T-helper 2 cell treated with Interferon-gamma antibody and Interleukin-4, amounts not matched to agents 100 ng/mL and 5 ng/mL, for 36 hours (primary cell): ENCODE measurements at regions not wholly inside any gene's neighbourhood (a gene's known extent, or its start where the extent isn't known, plus 50 kb on each side); places are given as distances from the start of the nearest gene placed in this dataset.
"Not testable (repeated sequence)": the region's sequence is repeated elsewhere in the genome, so short reads cannot be mapped to it uniquely, and the experiment has no call there.

ENCODE experiments used
- intact Hi-C: fragments of 100-400 bp; cut with micrococcal nuclease; formaldehyde crosslinking; loops from one replicate; pipeline ENCODE4 v1.15.1; 2023

- intact Hi-C loops = no loop called here
Observed at GRCh38 chr6:71589254-71589653, 297.1 kb upstream of the RIMS1 start.

GRCh38 chr6:71592643-71593042 is 293.7 kb upstream of the RIMS1 start:
- intact Hi-C loops = no loop called here

- intact Hi-C loops = no loop called here
Observed at GRCh38 chr6:71599359-71599758, 287.0 kb upstream of the RIMS1 start.

- intact Hi-C loops = no loop called here
Observed at GRCh38 chr6:71602385-71603007, 283.9 kb upstream of the RIMS1 start.

- intact Hi-C loops = no loop called here
Observed at GRCh38 chr6:71603021-71603420, 283.3 kb upstream of the RIMS1 start.

GRCh38 chr6:71608646-71609045 is 277.7 kb upstream of the RIMS1 start:
- intact Hi-C loops = no loop called here

DNA sequence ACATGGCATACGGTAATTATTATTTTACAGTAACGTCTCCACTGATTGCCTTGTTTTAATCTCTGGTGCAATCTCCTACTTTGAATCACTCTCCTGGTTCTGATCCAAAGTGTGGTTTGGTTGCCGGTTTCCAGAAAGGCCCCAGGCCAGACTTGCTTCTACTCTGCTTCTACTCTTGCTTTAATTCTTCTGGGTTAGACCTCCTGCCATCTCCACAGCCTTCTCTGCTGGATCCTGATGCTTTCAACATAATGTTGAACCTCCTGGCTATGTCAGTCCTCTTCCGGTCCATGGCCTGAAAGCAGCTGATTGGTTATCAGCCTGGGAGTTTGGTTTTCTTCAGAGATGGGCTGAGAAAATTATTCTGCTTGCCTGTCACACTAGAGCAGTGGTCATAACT is 266.5 kb upstream of the RIMS1 start:
- intact Hi-C loops = no loop called here

GRCh38 chr6:71621918-71622519 is 264.3 kb upstream of the RIMS1 start:
- intact Hi-C loops = no loop called here

- intact Hi-C loops = no loop called here
Observed at GRCh38 chr6:71642120-71642519, 244.2 kb upstream of the RIMS1 start.

DNA sequence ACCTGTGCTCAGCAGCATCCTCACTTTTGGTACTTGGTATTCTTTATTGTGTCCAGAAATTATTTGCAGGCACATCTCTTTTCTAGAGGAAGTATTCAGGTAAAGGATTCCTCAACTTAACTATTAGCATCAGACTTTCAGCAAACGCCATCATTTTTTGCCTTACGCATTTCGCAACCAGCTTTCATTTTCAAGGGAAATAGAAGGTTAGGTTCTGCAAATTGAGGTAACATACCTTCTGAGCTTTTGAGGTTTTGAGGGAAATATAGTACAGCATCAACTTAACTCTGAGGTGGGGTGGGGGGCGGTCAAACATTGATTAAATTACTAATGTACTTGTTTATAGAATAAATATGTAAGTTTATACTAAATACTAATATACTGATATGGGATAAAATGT is 243.6 kb upstream of the RIMS1 start:
- intact Hi-C loops = no loop called here

DNA sequence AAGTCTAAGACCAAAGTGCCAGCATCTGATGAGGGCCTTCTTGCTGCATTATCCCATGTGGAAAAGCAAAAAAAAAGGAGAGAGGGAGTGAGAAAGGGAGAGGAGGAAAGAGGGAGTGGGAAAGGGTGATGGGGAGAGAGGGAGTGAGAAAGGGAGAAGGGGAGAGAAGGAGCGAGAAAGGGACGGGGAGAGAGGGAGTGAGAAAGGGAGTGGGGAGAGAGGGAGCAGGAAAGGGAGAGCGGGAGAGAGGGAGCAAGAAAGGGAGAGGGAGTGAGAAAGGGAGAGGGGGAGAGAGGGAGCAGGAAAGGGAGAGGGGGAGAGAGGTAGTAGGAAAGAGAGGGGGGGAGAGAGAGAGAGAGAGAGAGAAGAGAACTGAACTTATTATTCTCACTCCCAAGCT is 241.1 kb upstream of the RIMS1 start:
- intact Hi-C loops = no loop called here

DNA sequence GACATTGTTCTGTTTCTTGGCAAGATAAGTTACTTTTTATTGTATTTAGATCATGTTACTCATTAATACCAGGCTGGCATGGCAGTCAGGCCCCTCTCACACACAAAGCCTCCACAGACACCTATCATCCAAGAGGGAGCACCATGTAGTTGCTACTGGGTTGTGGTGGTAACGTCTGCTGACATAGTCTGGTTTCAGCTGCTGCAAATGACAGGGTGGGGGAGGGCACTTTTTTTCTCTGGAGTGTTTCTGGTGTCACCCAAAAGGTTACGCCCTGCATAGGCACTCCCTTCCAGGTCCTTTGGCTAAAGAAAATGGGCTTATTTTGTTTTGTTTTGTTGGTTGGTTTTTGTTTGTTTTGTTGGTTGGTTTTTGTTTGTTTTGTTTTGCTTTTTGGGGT is 236.4 kb upstream of the RIMS1 start:
- intact Hi-C loops = no loop called here

- intact Hi-C loops = no loop called here
Observed at GRCh38 chr6:71651636-71652035, 234.7 kb upstream of the RIMS1 start.

DNA sequence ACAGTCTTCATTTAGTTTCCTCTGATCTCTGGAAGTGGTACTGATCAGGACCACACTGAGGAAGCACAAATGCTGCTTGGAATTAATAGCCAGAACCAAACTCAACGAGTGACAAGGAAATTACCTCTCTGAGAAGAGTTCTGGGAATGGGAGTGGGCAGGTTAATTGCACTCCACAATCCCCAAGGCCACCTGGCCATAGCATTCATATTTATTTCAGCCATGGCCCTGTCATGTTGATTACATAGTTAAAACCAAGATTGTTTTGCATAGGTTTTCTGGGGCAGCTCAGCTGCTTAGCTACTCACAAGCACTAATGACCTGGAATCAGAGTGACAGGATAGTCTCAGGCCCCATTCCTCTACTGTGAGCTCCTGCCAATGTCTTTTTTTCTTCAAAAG is 230.2 kb upstream of the RIMS1 start:
- intact Hi-C loops = no loop called here

DNA sequence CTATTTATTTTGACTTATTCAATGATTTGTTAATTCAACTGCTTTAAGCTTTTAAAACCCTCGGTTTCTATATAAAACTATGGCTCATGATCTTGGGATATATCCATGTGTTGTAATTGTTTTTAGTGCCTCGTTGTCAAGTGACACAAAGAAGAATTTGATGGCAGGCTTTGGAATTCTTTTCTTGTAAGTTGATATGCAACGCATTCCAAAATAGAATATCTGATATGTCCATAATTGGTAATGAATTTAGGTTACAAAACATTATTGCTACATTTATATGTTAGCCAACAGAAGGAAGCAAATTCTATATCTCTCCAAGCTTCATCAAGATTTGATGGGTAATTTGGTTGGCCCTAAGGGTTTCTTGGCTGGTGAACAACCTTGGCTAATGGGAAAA is 220.4 kb upstream of the RIMS1 start:
- intact Hi-C loops = no loop called here

GRCh38 chr6:71672876-71673275 is 213.5 kb upstream of the RIMS1 start:
- intact Hi-C loops = no loop called here

DNA sequence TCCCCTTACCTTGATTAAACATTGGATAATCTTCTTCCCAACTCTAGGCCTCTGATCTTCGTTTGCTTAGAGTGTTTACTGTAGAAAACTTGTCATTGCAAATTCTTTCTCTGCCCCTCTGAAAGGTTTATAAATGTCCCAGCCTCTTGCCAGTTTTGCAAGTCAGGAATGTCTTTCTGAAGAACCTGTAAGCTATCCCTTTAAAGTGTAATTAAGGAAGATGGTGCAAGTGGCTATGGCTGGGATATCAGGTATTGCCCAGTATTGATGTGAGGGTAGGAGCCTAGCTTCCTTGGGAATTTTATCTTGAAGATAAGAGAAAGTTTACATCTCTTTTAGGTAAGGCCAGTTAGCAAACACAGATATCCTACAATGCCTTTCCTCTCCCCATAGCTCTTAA is 211.0 kb upstream of the RIMS1 start:
- intact Hi-C loops = no loop called here

- intact Hi-C loops = no loop called here
Observed at GRCh38 chr6:71676298-71676697, 210.1 kb upstream of the RIMS1 start.

DNA sequence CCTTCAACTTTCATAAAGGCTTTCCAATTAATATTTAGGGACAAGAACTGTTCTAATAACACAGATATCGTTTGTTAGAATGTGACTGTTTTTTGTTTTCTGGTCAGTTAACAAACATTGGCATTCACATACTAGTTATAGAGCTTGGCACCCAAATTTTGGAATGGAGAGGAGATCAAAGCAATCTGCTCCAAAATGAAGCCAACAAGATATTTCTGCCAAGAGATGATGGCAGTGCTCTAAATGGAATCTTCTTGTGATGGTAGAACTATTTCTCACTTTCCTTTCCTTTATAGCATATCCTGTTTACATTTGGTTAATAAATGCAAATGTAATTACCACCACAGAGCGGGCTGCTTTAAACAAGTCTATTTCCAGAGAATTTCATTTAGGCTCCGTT is 208.3 kb upstream of the RIMS1 start:
- intact Hi-C loops = no loop called here

- intact Hi-C loops = no loop called here
Observed at GRCh38 chr6:71681234-71681867, 205.0 kb upstream of the RIMS1 start.

GRCh38 chr6:71686021-71686677 is 200.2 kb upstream of the RIMS1 start:
- intact Hi-C loops = not testable (repeated sequence)

DNA sequence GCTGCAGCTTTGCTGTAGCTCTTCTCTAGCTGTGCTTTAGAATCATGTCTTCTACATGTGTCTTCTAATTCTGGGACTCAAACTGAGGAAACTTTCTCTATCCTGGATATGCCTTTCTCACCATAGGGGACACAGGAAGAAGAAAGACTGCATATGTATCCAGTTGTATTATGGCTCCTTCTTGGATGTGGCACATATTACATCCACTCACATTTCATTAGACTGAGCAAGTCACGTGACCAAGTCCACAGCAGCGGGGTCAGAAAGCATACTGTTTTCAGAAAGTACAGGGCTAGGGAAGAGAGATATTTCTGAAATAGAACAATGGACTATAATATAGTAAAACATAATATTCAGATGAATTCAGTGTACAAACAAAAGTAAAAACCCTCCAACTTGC is 187.6 kb upstream of the RIMS1 start:
- intact Hi-C loops = no loop called here

DNA sequence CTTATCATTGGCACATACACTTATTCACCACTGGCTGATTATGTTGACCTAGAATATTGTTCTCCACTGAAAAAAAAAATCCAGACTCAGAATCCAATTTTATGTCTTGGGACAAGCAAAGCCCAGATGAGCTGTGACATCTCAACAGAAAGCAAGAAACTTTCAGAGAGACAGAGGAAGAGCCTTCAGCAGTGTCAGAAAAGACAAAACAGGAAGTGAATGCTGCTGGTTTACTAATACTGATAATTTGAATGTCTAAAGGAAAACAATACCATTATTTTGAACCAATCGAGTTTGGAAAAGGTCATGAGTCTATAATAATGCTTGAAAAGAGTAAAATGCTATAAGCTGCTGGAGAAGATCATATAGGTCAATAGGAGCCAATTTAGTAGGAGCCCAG is 179.8 kb upstream of the RIMS1 start:
- intact Hi-C loops = no loop called here
